Lower lobe of right lung (tissue), 2 donors: ENCODE measurements at regions not wholly inside any gene's neighbourhood (a gene's known extent, or its start where the extent isn't known, plus 50 kb on each side); places are given as distances from the start of the nearest gene placed in this dataset.
A peak's percentile ranks its signal among the peaks of the same experiment; 100 is the strongest.

Source experiments
- ATAC-seq, 2 donors: fragments of 200-7000 bp; cut with Tn5 transposase; one replicate each; pipeline ENCODE4 v1.9.1; 2020 to 2022; ENCODE audit warnings: mild to moderate bottlenecking in 2 of 2, moderate library complexity in 2 of 2
- DNase-seq: peaks from one replicate; pipeline ENCODE4 v3.0.0-alpha.2; 2020
- H3K27ac ChIP-seq: fragments of 200-600 bp; one replicate; pipeline ENCODE4 v1.8.0; 2022
- H3K27me3 ChIP-seq: fragments of 200-600 bp; one replicate; pipeline ENCODE4 v1.8.0; 2022; ENCODE audit warnings: low read depth
- H3K36me3 ChIP-seq: fragments of 200-600 bp; one replicate; pipeline ENCODE4 v1.8.0; 2022; ENCODE audit warnings: mild to moderate bottlenecking
- H3K4me1 ChIP-seq: fragments of 200-600 bp; one replicate; pipeline ENCODE4 v1.8.0; 2022
- H3K4me3 ChIP-seq: fragments of 200-600 bp; one replicate; pipeline ENCODE4 v1.8.0; 2022; ENCODE audit warnings: mild to moderate bottlenecking
- H3K9me3 ChIP-seq: fragments of 200-600 bp; one replicate; pipeline ENCODE4 v1.8.0; 2022
- intact Hi-C: fragments of 100-400 bp; cut with DNase I; formaldehyde crosslinking; loops from one replicate; pipeline ENCODE4 v1.11.0; 2022
- TF ChIP-seq, protein P1 (sequence below): fragments of 200-600 bp; IDR thresholded peaks from one replicate; pipeline ENCODE4 v1.8.0; 2022; ENCODE audit warnings: antibody characterized with exemption, mild to moderate bottlenecking
- donor health status: DM: no; HTN: yes; CAD: no; lungs with severe emphysema.

DNA sequence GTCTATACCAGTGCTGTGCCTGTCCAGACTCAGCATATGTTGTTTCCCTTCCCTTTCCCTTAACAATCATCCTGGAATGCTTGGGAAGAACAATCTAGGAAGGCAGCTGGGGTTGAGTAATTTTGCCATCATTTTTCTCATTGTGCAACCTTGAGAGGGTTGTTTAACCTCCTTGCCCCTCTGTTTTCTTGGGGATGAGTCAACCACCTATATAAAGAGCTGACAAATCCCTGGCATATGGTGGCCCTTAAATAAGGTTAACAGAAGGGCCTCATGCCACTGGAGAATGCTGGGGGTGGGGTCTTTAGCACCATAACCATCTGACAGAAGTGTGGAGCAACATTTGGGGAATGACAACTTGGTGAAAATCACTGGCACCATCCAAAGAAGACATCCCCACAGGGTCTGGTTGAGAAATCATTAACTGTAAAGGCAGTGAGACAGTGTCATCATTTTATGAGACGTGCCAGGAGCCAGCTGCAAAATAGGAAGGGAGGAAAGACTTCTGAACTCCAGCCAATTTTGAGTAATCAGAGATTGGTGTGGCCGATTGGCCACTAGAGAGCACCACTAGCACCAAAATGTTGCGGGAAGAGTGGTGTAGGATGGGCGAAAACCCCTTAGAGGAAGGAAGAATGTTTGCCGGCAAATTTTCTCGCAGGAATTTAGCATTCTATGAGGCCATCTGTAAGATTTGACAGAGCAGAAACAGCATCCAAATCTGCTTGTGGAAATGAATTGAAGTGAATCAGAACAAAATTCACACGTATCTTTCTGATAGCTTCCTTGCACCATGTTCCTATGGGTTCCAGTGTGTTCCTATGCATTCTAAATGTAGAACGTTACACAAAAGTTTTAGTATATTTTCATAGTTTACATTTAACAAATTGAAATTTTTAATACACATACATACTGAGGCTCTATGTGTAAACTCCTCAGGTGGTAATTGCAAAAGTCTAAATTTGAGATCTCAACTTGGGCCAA, 113.8 kb downstream of the MSX2 start:
- DNase-seq (no peak), ATAC-seq (peak; percentile 59 to 72)
- H3K9me3 ChIP-seq, result no peaks in the 10 kb centered on the region
- H3K4me1 ChIP-seq, result no peaks in the 10 kb centered on the region
- intact Hi-C loops, result no loop called here
- no peak overlapping the region for H3K27ac ChIP-seq
- H3K36me3 ChIP-seq, result no peaks in the 10 kb centered on the region
- H3K27me3 ChIP-seq, result peaks cover 5% of the 10 kb centered on the region
- no peak overlapping the region for H3K4me3 ChIP-seq
- TF ChIP-seq, protein P1, sequence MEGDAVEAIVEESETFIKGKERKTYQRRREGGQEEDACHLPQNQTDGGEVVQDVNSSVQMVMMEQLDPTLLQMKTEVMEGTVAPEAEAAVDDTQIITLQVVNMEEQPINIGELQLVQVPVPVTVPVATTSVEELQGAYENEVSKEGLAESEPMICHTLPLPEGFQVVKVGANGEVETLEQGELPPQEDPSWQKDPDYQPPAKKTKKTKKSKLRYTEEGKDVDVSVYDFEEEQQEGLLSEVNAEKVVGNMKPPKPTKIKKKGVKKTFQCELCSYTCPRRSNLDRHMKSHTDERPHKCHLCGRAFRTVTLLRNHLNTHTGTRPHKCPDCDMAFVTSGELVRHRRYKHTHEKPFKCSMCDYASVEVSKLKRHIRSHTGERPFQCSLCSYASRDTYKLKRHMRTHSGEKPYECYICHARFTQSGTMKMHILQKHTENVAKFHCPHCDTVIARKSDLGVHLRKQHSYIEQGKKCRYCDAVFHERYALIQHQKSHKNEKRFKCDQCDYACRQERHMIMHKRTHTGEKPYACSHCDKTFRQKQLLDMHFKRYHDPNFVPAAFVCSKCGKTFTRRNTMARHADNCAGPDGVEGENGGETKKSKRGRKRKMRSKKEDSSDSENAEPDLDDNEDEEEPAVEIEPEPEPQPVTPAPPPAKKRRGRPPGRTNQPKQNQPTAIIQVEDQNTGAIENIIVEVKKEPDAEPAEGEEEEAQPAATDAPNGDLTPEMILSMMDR, result no peak

DNA sequence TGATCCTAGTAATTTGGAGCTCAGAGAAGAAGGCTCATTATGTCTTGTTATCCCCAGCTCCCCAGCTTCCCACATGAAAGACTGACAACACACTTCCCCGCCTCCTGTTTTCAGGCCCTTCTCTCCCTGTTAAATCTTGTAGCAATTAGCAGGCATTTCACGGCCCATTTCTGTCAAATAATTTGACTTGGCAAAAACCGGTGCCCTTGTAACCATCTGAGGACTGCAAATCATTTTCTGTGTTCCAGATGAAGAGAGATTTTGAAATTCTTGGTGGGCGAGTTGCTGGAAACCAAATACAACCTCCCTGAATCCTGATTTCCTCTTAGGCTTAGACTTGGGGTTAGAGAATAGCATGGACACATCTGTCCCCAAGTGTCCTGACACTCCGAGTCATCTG, 109.7 kb downstream of the MSX2 start:
- no peak for ATAC-seq
- intact Hi-C loops, result no loop called here

DNA sequence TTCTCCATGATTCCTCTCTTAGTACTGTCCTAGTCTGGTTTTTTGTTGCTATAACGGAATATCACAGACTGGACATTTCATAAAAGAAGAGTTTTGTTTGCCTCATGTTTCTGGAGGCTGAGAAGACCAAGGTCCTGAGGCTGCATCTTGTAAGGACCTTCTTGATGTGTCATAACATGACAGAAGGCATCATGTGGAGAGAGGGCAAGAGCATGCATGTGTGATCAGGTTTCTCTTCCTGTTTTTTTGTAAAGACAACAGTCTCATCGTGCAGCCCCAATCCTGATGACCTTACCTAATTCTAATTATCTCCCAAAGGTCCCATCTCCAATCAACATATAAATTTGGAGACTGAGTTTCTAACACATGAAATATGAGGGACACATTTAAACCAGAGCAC, 108.4 kb downstream of the MSX2 start:
- H3K27me3 ChIP-seq, result no peaks in the 10 kb centered on the region
- no peaks in the 10 kb centered on the region for H3K36me3 ChIP-seq
- no peaks in the 10 kb centered on the region for H3K4me1 ChIP-seq
- intact Hi-C loops, result no loop called here
- no peak overlapping the region for H3K4me3 ChIP-seq
- no peaks in the 10 kb centered on the region for H3K9me3 ChIP-seq
- TF ChIP-seq, protein P1, result no peak
- DNase-seq (no peak), ATAC-seq (no peak)
- no peak overlapping the region for H3K27ac ChIP-seq

More for the DNA sequence above, 109.7 kb downstream of the MSX2 start:
- Histone ChIP-seq H3K36me3 (no peaks in the 10 kb centered on the region), H3K27ac (no peak overlapping the region), H3K4me3 (no peak overlapping the region), H3K4me1 (no peaks in the 10 kb centered on the region), H3K9me3 (no peaks in the 10 kb centered on the region), H3K27me3 (no peaks in the 10 kb centered on the region)
- DNase-seq, result no peak
- TF ChIP-seq, protein P1, result no peak

DNA sequence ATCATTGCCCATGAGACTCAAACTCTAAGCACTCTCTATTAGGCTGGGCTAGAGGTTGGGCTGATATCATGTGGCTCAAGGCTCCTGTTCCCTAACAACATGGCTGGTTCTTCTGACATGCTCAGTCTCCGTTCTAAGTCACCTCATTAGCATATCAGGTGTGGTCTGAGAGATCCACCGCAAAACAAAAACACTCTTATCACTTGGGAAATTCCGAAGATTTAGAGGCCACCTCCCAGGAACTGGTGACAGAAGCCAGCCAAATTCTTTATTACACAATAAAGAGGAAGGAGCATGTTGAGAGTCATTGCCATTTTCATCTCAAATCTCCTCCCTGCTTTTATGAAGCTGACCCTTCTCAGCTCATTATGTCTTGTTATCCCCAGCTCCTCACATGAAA, 107.6 kb downstream of the MSX2 start:
- H3K27me3 ChIP-seq, result no peaks in the 10 kb centered on the region
- intact Hi-C loops, result no loop called here
- TF ChIP-seq, protein P1, result no peak
- no peaks in the 10 kb centered on the region for H3K36me3 ChIP-seq
- H3K4me1 ChIP-seq, result no peaks in the 10 kb centered on the region
- no peak overlapping the region for H3K27ac ChIP-seq
- ATAC-seq, result no peak
- H3K9me3 ChIP-seq, result no peaks in the 10 kb centered on the region
- H3K4me3 ChIP-seq, result no peak overlapping the region
- DNase-seq, result no peak

DNA sequence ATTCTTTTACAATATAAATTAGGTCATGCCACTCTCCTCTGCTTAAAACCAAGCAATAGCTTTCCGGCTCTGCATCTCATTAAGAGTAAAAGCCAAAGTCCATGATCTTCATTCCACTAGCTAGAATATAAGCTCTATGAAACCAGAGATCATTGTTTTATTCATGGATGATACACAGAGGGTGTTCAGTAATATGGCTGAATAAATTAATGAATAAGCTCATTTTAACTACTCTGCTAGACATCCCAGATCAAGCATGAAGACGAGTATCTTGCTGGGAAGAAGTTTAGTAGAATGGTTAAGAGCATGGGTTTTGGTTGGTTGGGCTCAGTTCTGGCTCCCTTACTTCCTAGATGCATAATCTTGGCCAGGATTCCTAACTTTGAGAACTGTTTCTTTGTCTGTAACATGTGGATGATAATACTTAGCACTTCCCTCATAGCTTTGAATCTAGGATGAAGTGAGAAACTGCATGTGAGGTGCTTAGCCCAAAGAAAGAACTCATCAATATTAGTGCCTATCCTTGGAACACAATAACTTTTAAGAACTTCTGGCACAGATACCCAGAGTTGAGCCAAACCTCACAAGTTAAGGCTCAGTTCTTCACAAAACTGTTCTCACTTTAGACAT, 106.8 kb downstream of the MSX2 start:
- no peak for DNase-seq
- Histone ChIP-seq H3K27me3 (no peaks in the 10 kb centered on the region), H3K9me3 (no peaks in the 10 kb centered on the region), H3K27ac (no peak overlapping the region), H3K4me3 (no peak overlapping the region), H3K36me3 (no peaks in the 10 kb centered on the region), H3K4me1 (no peaks in the 10 kb centered on the region)
- intact Hi-C loops, result no loop called here
- TF ChIP-seq, protein P1, result no peak
- no peak for ATAC-seq
